Astrocyte (in vitro differentiated cells and primary cell): ENCODE measurements at regions not wholly inside any gene's neighbourhood (a gene's known extent, or its start where the extent isn't known, plus 50 kb on each side); places are given as distances from the start of the nearest gene placed in this dataset.

Source experiments
- CTCF ChIP-seq: IDR thresholded peaks from 2 replicates; pipeline ENCODE4 v1.5.1; 2011; ENCODE audit warnings: low read depth, mild to moderate bottlenecking, inconsistent platforms, low read length, moderate library complexity; ENCODE audit not compliant: insufficient read depth
- EZH2 ChIP-seq: IDR thresholded peaks from 2 replicates; pipeline ENCODE4 v1.6.1; 2012; ENCODE audit warnings: mild to moderate bottlenecking, low read length, inconsistent platforms; ENCODE audit not compliant: insufficient read depth

GRCh38 chr14:85239791-85240190, 290.2 kb upstream of the FLRT2 start:
- TF ChIP-seq CTCF, result no peak
- no peak for TF ChIP-seq EZH2
